Nucleus accumbens (tissue), 56 donors: ENCODE measurements at regions not wholly inside any gene's neighbourhood (a gene's known extent, or its start where the extent isn't known, plus 50 kb on each side); places are given as distances from the start of the nearest gene placed in this dataset.
A peak's percentile ranks its signal among the peaks of the same experiment; 100 is the strongest.
"Not testable (repeated sequence)": the region's sequence is repeated elsewhere in the genome, so short reads cannot be mapped to it uniquely, and the experiment has no call there.

Experiments used
- DNase-seq, 56 donors: peaks; one replicate each; lab custom pipeline; 2025; lab: John Stamatoyannopoulos, UW

GRCh38 chr10:9878383-9878782, 1139.3 kb upstream of the CELF2 start:
- DNase-seq, result no peak

- no peak for DNase-seq
Observed at GRCh38 chr10:9885761-9886160, 1131.9 kb upstream of the CELF2 start.

GRCh38 chr10:9886772-9887171, 1130.9 kb upstream of the CELF2 start:
- no peak for DNase-seq

- DNase-seq, result no peak
Observed at GRCh38 chr10:9895453-9895852, 1122.2 kb upstream of the CELF2 start.

GRCh38 chr10:9895981-9896380, 1121.7 kb upstream of the CELF2 start:
- DNase-seq, result no peak

- DNase-seq, result no peak
Observed at GRCh38 chr10:9898633-9899395, 1118.9 kb upstream of the CELF2 start.

GRCh38 chr10:9900751-9901150, 1116.9 kb upstream of the CELF2 start:
- no peak for DNase-seq

- DNase-seq, result no peak
Observed at GRCh38 chr10:9901971-9902370, 1115.7 kb upstream of the CELF2 start.

GRCh38 chr10:9910446-9910845, 1107.2 kb upstream of the CELF2 start:
- no peak for DNase-seq

GRCh38 chr10:9911488-9911887, 1106.2 kb upstream of the CELF2 start:
- no peak for DNase-seq

- no peak for DNase-seq
Observed at GRCh38 chr10:9913876-9914514, 1103.7 kb upstream of the CELF2 start.

- DNase-seq, result no peak
Observed at GRCh38 chr10:9921544-9921943, 1096.1 kb upstream of the CELF2 start.

GRCh38 chr10:9922126-9922870, 1095.4 kb upstream of the CELF2 start:
- peak in 12 of 56 donors; percentile 1 to 14 (median 4) for DNase-seq

- DNase-seq, result no peak
Observed at GRCh38 chr10:9926003-9926402, 1091.7 kb upstream of the CELF2 start.

- DNase-seq, result no peak
Observed at GRCh38 chr10:9926881-9927280, 1090.8 kb upstream of the CELF2 start.

- DNase-seq, result no peak
Observed at GRCh38 chr10:9939716-9940115, 1078.0 kb upstream of the CELF2 start.

GRCh38 chr10:9944690-9945089, 1073.0 kb upstream of the CELF2 start:
- DNase-seq, result no peak

- no peak for DNase-seq
Observed at GRCh38 chr10:9950070-9950469, 1067.6 kb upstream of the CELF2 start.

- no peak for DNase-seq
Observed at GRCh38 chr10:9951481-9952257, 1066.0 kb upstream of the CELF2 start.

GRCh38 chr10:9957351-9957750, 1060.3 kb upstream of the CELF2 start:
- no peak for DNase-seq

GRCh38 chr10:9957876-9958275, 1059.8 kb upstream of the CELF2 start:
- DNase-seq, result not testable (repeated sequence)
